Breast epithelium (tissue), 4 donors: ENCODE measurements at regions not wholly inside any gene's neighbourhood (a gene's known extent, or its start where the extent isn't known, plus 50 kb on each side); places are given as distances from the start of the nearest gene placed in this dataset.

Experiments
- DNase-seq, 2 donors: peaks; one replicate each; pipeline ENCODE4 v3.0.0-alpha.2; 2019; ENCODE audit warnings: low spot score in 2 of 2
- H3K27ac ChIP-seq, 2 donors: fragments of 200-600 bp; sonication (generic) in 1 of 2; one replicate each; pipeline ENCODE4 v1.5.1; 2016 to 2019; ENCODE audit warnings: mild to moderate bottlenecking in 1 of 2
- H3K27me3 ChIP-seq, 2 donors: fragments of 200-600 bp; sonication (generic) in 1 of 2; one replicate each; pipeline versions ENCODE4 v1.5.1 to v1.6.0; 2017 to 2019; ENCODE audit warnings: control low read depth in 1 of 2, mild to moderate bottlenecking in 1 of 2
- H3K36me3 ChIP-seq: fragments of 200-600 bp; one replicate; pipeline ENCODE4 v1.5.1; 2019
- H3K4me1 ChIP-seq, 2 donors: fragments of 200-600 bp; sonication (generic); one replicate each; pipeline ENCODE4 v1.5.1; 2016 to 2019; ENCODE audit warnings: control low read depth in 1 of 2
- H3K4me3 ChIP-seq, 3 donors: fragments of 200-600 bp; sonication (generic); 1 replicate in 2 of 3; 2 replicates in 1 of 3; pipeline ENCODE4 v1.5.1; 2016 to 2019; ENCODE audit warnings: mild to moderate bottlenecking in 3 of 3, moderate library complexity in 2 of 3
- H3K9me3 ChIP-seq, 2 donors: fragments of 200-600 bp; sonication (generic) in 1 of 2; one replicate each; pipeline ENCODE4 v1.5.1; 2016 to 2019; ENCODE audit warnings: control low read depth in 1 of 2
- CTCF ChIP-seq, 3 donors: fragments of 450-650 bp; IDR thresholded peaks; one replicate each; pipeline ENCODE4 v1.5.1; 2016 to 2017; ENCODE audit warnings: antibody characterized with exemption in 3 of 3, mild to moderate bottlenecking in 3 of 3, moderate library complexity in 3 of 3
- POLR2A ChIP-seq: fragments of 450-650 bp; IDR thresholded peaks from one replicate; pipeline ENCODE4 v1.6.1; 2016; ENCODE audit warnings: antibody characterized with exemption, mild to moderate bottlenecking, moderate library complexity
- POLR2AphosphoS5 ChIP-seq, 3 donors: sonication (generic); formaldehyde crosslinking; IDR thresholded peaks; one replicate each; pipeline ENCODE4 v1.6.1; 2017; ENCODE audit warnings: antibody characterized with exemption in 3 of 3
- intact Hi-C: fragments of 100-400 bp; cut with DNase I; formaldehyde crosslinking; loops from one replicate; pipeline ENCODE4 v1.15.1; 2023; ENCODE audit warnings: low total_unique reads

DNA sequence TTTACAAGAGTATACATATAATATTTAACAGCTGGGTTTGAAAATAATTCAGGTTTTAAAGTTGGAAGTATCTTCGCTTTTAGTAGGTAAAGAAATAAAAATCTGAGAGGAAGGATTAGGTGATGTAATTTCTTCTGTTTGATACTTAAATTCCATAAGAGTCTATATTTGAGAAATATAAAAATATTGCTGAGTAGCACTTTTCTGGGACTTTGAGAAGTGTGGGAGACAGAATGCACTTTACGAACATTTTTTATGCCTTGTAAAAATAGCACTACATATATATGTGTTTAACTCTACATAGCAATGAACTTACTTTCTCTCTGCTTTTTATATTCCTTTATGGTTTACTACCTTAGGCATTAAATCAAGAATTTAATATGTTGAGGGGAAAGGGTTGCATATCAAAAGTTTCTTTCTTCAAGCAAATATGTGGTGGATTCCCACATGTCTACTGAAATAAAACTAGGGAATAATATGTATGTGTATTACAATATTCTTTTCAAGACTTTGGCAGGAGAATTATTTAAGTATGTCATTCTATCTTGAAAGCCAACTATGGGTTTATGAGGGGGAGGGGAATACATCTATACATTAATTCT is 266.7 kb upstream of the ADAMTS5 start:
- H3K36me3 ChIP-seq: no peaks in the 10 kb centered on the region
- H3K4me3 ChIP-seq: no peak overlapping the region
- H3K27ac ChIP-seq: no peak overlapping the region
- no peaks in the 10 kb centered on the region for H3K9me3 ChIP-seq
- DNase-seq: no peak
- H3K27me3 ChIP-seq: no peaks in the 10 kb centered on the region
- no peak for TF ChIP-seq POLR2AphosphoS5 (IDR thresholded peaks at IDR 0.05)
- no peak for TF ChIP-seq CTCF (IDR thresholded peaks at IDR 0.05)
- no peak for TF ChIP-seq POLR2A
- no peaks in the 10 kb centered on the region for H3K4me1 ChIP-seq
- intact Hi-C loops: no loop called here

DNA sequence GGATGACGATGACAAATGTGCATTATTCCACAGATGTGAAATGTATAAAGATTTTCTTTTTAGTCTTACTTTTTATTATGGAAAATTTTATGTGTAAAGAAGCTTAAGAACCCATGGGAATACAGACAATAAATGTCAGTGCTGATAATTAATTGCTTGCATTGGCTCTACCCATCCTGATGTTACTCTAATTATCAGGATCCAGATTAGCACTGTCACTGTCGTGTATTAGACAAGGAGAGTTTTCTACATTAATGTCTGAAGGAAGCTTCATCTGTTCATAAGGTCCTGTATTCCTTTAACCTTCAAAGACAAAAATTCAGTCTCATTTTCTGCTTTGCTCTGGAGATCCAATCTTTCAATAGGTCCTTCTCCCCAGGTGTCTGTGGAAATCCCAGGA is 259.1 kb upstream of the ADAMTS5 start:
- Histone ChIP-seq H3K27ac (no peak overlapping the region), H3K4me1 (no peaks in the 10 kb centered on the region), H3K4me3 (no peak overlapping the region), H3K36me3 (no peaks in the 10 kb centered on the region), H3K27me3 (no peaks in the 10 kb centered on the region), H3K9me3 (no peaks in the 10 kb centered on the region)
- TF ChIP-seq POLR2A (no peak), POLR2AphosphoS5 (IDR thresholded peaks at IDR 0.05) (no peak), CTCF (IDR thresholded peaks at IDR 0.05) (no peak)
- intact Hi-C loops: no loop called here
- no peak for DNase-seq

DNA sequence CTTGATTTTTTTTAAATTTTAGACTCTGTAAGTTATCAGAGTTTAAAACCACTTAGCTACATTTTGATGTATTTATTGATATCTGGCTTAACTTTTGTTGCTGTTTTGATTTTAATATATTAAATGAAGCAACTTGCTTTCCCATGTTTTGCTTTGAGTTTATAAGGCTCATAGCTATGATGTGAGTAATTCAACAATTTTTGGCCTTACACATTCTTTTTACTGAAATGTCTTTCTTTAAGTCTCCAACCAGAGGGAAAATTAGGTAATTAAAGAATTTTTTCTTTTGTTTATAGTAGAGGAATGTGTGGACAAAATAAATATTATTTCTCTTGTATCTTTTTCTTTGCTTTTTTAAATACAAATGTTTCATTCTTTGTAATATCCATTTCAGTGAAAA is 258.3 kb upstream of the ADAMTS5 start:
- Histone ChIP-seq H3K9me3 (no peaks in the 10 kb centered on the region), H3K4me3 (no peak overlapping the region), H3K4me1 (no peaks in the 10 kb centered on the region), H3K27me3 (no peaks in the 10 kb centered on the region), H3K36me3 (no peaks in the 10 kb centered on the region), H3K27ac (no peak overlapping the region)
- intact Hi-C loops: no loop called here
- DNase-seq: no peak
- TF ChIP-seq POLR2A (no peak), CTCF (IDR thresholded peaks at IDR 0.05) (no peak)

- no peak for TF ChIP-seq CTCF (IDR thresholded peaks at IDR 0.05)
- no peak for TF ChIP-seq POLR2AphosphoS5 (IDR thresholded peaks at IDR 0.05)
- TF ChIP-seq POLR2A: no peak
- H3K4me3 ChIP-seq: no peak overlapping the region
- no peaks in the 10 kb centered on the region for H3K36me3 ChIP-seq
- H3K4me1 ChIP-seq: no peaks in the 10 kb centered on the region
- intact Hi-C loops: no loop called here
- no peak for DNase-seq
- no peaks in the 10 kb centered on the region for H3K27me3 ChIP-seq
- no peaks in the 10 kb centered on the region for H3K9me3 ChIP-seq
- no peak overlapping the region for H3K27ac ChIP-seq
Measured at GRCh38 chr21:27224169-27224568, 257.3 kb upstream of the ADAMTS5 start.

DNA sequence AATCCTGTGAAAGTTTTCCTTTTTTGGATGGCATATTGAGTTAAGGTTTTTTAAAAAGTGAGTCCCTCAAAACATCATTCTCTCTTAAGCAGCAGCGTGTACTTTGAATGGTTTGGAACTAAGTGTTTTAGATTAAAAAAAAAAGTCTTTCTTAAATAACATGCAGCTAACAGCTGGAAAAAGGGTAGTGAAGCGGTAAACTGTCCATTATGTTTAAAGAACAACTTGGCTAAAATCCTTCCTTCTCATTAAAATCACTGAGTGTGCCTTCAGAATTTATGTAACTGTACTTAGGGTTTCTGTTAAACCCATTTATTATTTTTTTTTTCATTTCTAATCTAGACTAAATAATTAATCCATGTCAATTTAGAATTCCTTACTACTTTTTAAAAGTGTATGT is 254.2 kb upstream of the ADAMTS5 start:
- intact Hi-C loops: no loop called here
- no peaks in the 10 kb centered on the region for H3K36me3 ChIP-seq
- H3K27ac ChIP-seq: no peak overlapping the region
- H3K9me3 ChIP-seq: no peaks in the 10 kb centered on the region
- no peak for TF ChIP-seq POLR2AphosphoS5 (IDR thresholded peaks at IDR 0.05)
- no peak for TF ChIP-seq POLR2A
- TF ChIP-seq CTCF (IDR thresholded peaks at IDR 0.05): no peak
- no peak overlapping the region for H3K4me3 ChIP-seq
- no peak for DNase-seq
- no peaks in the 10 kb centered on the region for H3K4me1 ChIP-seq
- no peaks in the 10 kb centered on the region for H3K27me3 ChIP-seq
